C4-2B (cell line): ENCODE measurements at regions not wholly inside any gene's neighbourhood (a gene's known extent, or its start where the extent isn't known, plus 50 kb on each side); places are given as distances from the start of the nearest gene placed in this dataset.

Source experiments
- CTCF ChIP-seq: fragments of 450-650 bp; conservative IDR thresholded peaks from 2 replicates; pipeline ENCODE4 v1.5.1; 2017; ENCODE audit warnings: mild to moderate bottlenecking
- ZFX ChIP-seq: fragments of 450-650 bp; IDR thresholded peaks from 2 replicates; pipeline ENCODE4 v1.6.1; 2017

DNA sequence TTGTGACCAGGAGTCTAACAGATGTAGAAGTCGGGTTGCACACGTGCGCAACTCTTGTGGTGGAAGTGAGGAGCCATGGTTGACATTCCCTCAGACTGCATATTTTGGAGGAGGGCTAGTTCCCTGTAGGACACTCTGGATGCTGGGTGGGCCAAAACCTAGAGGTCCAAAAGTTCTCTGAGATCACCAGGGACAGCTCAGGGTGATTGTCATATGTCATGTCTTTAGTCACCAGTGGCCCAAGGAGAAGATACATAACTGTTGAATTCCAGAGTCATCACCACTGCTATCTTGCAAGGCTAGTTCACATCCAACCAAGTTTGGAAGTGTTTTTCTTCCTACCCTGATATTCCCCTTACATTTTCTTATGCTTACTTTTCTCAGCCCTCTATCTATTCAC, 95.2 kb upstream of the C3orf80 start:
- no peak for TF ChIP-seq CTCF
- no peak for TF ChIP-seq ZFX
